ENCODE measurements at regions not wholly inside any gene's neighbourhood (a gene's known extent, or its start where the extent isn't known, plus 50 kb on each side); places are given as distances from the start of the nearest gene placed in this dataset.
"Not testable (repeated sequence)": the region's sequence is repeated elsewhere in the genome, so short reads cannot be mapped to it uniquely, and the experiment has no call there.

DNA sequence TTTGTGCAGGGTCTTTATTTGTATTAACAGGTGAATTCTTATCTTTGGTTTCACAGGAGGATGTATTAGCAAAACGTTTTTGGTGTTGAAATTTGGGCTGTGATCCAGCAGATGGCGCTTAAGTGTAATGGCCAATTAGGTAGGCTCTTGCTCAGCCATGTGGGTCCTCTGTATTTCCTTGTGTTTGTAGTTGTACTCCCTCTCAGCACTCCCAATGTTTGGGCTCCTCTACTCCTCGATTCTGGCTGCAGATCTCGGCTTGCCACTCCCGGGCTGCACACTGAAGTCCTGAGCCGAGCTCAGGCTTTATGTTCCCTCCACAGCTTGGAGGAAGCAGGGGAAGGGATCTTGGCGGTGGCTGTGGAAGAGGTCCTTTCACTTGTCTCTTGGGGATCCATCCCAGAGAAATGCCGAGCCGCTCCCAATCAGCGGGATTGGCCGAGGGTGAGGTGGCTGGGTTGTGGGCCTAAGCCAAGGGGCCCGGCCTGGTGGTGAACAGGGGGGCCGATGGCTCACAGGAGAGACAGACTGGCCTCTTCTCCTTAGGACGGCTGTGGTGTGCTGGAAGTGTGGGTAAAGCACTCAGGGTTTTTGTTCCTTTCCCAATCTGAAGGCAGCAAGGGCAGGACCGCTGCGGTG is 133.7 kb downstream of the AEBP2 start:
- peak; percentile 35 to 50 for DNase-seq

DNA sequence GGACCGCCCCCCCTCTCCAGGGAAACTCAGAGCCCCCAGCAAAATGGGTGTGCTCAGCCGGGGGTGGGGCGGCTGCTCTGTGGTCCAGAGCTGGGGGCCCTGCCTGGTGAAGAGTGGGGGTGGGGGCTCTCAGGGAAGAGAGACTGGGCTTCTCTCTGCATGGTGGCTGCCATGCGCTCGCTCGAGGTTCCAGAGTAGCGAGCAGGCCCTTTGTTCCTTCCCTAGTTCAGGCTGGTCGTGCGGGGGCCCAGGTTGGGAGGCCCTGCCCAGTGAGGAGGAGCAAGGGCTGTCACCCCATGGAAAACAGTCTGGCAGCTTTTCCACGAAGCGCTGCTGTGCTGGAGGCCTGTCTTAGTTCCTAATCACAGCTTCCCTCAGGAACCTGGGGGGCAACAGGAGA is 134.6 kb downstream of the AEBP2 start:
- no peak for DNase-seq

DNA sequence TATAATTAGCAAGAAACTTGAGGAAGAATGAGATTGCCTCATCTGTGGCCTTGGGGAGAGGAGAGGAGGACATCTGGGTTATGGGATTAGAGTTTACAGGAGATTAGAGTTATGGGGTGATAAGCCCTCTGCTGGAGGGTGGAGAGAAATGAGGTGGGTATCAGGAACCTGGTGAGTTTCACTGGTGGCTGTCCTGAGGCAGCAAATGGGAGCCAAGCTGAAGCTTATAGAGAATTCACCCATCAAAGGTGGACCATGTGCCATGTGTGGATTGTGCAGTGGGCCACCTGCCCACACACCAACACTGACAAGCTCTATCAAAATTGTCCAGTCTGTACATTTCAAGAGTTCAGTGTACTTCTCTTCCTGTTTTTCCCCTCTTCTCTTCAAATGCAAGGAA is 135.3 kb downstream of the AEBP2 start:
- no peak for DNase-seq

DNA sequence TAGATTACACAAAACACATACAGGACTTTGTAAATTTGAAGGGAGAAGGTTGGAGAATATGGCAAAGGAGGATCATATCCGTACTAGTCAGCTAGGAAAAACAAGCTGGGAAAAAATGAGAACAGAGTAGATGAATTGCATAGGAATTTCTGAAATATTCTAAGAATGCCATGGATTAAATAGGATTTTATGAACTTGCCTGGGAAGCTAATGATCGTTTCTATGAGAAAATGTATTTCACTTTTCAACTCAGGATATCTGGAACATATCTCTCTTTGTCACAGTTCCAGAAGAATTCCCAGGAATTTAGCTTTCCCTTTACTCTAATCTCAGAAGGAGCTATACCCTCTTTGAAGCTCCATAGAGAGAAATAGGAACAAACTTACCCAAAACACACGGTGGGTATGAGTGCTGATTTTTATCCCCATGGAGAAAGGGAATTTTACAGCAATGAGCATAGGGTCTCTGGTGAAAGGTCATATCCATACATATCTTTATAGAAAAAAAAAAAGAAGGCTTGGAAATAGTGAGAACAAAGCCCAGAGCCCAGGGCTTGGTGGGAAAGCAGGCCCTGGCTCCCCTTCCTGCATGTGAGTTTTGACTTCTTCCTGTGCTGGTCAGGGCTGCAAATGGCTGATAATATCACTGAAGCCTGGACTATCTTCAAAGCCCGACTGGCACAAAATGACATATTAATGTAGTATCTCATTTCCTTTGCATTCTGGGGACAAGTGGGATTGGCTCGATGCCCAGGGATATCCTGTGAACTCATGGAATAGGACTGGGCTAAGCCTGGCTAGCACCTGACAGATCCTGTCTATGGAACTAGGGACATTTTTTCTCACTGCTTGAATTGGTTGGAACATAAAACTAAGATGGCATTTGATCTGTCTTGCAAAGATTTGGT is 136.3 kb downstream of the AEBP2 start:
- DNase-seq = no peak

DNA sequence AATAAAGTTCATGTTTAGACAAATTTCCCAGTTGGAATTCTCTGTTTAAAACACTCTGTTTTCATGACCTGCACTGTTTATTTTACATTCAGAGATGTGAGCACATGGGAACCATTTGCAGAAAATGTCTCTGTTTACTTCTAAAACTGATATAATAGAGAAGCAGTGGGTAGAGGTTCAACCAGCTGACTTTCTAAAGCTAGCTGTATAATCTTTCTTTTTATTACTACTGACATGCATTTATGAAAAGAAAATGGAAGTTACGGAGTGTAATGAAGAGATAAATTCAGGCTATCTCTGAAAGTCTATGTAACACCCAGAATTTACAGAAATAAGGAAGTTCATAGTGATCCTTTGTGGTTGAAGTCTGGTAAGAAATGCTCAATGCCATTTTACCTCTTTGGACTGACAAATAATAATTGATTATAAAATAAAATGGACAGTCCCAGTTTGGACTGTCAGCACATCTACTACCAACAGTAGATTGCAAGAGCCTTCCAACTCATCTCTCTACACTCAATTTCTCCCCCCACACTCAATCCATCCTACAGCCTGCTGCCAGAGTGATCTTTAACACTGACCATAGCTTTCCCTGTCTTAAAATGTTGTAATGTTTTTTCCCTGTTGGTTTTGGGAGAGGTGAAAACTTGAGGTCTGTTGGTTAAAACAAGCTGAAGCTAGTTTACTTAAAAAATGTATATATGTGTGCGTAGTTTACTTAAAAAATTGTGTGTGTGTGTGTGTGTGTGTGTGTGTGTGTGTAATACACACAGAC is 137.4 kb downstream of the AEBP2 start:
- DNase-seq = no peak

DNA sequence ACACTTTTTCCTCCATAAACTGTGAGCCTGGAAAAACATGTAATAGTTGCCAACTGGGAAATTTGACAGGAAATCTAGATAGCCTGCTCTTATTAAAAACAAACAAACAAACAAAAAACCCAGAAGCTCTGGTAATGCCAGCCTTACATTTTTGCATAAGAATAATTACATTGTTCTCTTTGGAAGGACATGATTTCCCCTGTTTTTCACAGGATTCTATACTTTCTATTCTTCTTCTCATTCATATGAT is 137.9 kb downstream of the AEBP2 start:
- DNase-seq = no peak

DNA sequence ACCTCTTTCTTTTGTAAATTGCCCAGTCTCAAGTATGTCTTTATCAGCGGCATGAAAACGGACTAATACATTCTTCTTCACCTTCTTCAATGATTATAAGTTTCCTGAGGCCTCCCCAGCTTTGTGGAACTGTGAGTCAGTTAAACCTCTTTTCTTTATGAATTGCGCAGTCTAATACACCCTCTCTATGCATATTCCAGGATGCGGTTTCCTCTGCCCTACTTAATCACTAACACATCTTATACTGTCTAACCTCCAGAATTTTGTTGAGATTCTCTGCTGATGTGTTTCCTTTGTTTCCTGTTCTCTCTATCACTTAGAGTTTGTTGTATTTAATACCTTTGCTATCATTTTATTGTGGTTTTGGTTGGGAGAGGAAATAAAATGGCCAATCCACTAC is 145.4 kb downstream of the AEBP2 start:
- no peak for DNase-seq

DNA sequence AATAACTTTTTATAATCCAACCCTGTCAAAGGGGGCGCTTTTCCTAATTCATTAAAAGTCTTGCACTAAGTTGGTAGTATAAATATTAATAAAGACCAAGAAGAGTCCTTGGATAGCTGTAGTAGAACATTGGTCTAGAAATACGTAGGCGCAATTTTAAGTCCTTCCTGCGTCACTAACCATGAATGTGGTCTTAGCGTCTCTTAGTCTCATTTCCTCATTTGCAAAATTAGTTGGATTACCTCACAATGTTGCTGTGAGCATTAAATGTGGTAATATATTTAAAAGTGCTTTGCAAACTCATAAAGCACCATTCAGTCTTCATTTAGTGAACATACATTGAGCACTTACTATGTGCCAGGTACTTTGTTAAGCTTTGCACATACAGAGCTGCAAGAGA is 149.7 kb downstream of the AEBP2 start:
- no peak for DNase-seq

DNA sequence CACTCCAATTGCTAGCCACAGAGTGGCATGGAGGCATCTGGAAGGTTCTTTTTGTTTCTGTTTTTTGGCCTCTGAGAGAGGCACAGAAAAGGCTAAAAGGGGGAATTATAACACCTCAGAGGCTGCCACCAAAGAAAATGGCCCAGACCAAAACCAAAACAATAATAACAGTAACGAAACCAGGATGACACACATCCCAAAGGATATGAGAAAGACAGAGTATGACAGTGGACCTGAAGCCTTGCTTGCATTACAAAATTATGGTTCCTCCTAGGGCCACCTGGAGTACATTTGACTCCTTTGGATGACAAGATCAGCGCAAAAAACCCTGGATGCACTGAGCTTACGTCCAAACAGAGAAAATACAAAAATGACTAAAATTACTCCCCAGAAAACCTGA is 152.7 kb downstream of the AEBP2 start:
- no peak for DNase-seq

DNA sequence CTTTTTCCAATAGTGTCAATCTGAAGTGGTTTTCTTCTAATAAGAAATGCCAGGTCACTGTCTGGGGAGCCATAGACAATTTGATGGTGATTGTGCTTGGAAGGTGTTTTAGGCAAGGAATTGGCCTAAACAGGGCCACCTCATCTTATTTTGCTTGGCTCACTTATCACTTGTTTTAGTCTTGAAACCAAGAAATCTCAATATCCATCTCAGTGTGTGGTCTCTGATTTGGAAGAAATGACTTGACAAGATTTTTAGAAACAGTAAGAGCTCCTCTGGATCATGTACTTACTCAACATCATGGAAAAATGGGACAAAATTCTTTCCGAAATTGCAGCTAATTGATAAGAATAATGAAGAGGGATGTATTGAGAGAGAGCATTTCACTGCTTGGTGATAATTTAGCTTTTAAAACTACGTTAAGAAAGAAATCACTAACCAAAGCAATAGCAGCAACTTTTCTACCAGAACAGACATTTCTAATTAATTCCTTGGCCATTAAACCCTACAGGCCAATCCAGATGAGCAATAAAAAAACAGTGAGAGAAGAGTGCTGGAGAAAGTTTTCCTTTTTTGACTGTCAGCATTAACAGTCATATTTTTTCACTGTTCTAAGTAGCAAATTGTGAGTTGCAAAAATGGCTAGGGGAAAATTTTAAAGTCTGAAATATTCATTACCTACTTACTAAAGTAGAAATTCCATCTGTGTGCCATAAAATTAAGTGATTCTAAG is 157.3 kb downstream of the AEBP2 start:
- no peak for DNase-seq

DNA sequence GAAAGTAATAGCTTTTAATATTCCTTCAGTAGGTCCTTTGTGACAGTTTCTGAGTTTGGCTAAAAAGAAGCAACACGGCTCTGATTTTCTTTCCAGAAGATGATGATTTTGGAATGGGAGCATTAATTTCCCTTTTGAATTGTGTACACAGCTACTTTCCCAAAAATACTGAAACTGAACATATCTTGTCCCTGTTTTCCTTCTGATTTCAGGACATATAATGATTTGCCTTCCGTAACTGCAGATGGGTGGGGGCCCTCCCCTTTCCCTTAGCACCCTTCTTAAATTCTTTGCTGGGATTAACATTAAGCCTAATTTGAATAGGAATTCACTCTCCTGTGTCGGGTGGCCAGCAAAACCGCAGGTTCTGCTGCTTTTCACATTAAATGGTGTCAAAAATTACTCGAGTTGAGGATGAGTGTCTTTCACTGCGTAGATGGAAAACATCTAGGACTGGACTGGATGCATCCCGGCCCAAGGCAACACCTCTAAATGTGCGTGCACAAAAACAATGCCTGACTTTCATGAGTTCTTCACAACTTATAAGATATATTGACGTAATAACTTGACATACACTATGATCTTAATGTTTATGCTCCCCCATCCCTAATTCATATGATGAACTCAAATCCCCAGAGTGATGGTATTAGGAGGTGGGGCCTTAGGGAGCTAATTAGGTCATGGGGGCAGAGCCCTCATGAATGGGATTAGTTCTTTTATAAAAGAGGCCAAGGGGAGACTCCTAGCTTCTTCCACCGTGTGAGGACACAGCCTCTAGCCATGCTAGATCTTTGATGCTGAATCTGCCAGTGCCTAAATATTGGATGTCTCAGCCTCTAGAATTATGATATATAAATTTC is 158.1 kb downstream of the AEBP2 start:
- no peak for DNase-seq

DNA sequence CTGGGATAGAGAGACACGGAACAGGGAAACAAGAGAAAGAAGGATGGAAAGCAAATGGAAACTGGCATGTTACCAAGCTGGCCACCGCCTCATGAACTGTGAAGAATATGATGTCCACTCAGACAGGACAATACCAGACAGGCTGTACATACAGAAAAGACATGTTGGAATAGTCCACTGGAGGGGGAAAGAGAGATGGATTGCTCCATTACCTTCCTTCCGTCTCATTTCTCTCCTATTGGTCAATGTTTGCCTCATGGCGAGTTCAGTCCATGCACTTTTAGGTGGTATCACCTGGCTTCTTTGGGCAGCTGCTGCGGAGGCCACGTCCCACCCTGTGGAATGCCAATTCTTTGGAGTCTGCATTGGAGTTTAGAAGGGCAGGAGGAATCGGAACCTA is 166.4 kb downstream of the AEBP2 start:
- no peak for DNase-seq

DNA sequence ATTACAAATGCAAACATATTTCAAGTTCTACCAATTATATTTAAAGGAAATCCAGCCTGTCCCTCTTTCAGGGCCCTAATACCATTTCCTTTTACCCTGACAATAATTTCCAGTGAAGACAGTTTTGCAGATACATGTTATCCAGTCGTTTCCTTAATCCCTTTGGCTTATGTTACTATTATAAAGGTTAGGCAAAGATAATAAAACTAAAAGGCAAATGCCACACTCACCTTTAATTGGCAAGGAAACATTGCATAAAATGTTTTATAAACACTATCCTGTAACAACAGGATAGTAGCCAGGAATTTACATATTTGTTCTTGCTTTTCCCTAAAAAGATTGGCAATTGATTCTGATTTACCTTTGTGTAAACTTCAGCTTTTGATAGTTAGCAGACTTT is 168.7 kb downstream of the AEBP2 start:
- DNase-seq = no peak

DNA sequence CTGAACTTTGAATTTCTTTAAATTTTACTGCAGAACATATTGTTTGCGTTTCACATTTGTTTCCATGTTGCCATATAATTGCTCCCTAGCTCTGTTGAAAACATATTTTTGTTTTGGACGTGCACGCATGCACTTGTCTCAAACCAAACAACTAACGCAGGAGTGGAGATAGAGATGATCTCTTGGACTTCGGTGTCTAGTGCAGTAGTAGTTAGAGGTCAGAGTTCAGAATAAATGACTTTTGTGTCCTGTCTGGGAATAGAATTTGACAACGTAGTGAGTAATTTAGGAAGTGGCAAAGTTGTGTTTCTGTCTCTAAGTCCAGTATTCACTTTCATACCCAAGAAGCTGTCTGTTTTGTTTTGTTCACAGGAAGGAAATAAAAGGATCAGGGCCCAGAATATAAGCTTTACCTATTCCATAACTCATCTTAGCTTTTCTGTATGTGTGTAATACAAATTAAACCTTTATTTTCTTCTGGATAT is 173.8 kb downstream of the AEBP2 start:
- DNase-seq = no peak

DNA sequence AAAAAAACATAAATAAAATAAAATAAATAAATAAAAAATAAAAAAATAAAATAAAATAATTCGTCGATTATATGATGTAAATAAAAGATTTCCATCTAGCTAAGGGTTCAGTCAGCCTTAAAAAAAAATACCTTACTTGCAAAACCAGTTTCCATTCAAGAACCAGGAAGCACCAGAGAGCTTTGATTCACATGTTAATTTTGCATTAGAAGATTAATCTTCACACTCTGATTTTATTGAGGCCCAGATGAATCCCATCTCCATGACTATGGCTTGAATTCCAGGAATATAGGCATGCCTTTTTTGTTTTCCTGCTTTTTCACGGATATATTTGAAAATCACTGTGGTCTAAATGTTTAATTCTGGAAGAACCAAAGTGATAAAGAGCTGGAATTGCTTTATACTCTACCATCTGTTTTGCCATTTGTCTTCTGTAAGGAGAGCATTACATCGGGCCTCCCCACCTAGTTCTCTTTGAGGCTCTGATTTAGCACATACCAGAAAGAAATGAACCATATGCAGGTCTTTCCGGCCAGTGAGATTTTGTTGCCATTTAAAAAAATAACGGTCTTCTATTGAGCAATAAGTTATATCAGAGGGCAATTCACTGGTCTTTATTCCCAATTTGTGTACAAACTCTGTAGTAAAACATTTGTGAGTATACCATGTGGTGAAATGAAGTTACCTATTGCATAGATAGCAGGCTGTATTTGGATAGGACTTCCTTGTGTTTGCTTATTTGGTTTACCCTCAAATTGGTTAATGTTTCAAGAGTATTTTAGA is 175.5 kb downstream of the AEBP2 start:
- DNase-seq = no peak

DNA sequence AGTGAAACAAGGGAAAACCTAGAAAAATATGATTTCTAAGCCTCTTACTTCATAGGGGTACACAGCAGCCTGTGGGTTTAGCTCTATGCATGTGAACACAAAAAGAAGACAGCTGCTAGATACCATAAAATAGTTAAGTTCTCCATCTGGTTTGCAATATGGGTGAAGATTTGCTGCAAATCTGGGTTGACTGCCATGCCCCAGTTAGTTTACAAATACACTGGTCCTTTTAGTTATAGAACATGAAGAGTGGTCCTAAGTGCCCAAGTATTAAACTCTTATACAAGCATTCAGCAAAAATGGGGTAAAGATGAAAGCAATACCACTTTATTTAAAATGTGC is 176.1 kb downstream of the AEBP2 start:
- no peak for DNase-seq

DNA sequence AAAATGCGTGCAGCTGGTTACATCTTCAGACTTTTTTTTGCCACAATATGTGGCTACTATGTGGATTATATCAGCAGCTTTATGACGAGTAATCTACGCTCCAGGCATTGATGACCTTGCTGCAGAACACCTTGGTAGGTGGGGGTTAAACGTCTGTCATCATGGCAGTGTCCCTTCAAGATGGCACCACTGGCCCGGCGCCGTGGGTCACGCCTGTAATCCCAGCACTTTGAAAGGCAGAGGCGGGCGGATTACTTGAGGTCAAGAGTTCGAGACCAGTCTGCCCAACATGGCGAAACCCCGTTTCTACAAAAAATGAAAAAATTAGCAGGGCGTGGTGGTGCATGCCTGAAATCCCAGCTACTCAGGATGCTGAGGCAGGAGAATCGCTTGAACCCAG is 177.5 kb downstream of the AEBP2 start:
- no peak for DNase-seq

DNA sequence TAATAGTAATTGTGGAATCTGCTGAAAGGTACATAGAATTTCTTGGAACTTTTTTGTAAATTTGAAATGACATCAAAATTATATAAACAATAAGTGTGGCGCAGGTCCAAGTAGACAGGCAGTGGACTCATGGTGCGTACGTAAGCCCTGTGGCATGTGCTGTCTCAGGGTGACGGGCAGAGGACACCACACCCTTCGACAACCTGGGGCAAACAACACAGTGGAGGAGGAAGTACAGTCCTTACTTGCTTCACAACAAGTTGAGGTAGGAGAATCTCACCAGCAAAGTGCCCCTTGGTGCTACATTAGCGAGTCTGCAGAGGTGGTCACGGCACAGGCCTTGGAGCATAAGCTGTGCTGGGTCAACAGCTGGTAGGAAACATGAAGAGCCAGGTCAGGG is 180.9 kb downstream of the AEBP2 start:
- DNase-seq = no peak

DNA sequence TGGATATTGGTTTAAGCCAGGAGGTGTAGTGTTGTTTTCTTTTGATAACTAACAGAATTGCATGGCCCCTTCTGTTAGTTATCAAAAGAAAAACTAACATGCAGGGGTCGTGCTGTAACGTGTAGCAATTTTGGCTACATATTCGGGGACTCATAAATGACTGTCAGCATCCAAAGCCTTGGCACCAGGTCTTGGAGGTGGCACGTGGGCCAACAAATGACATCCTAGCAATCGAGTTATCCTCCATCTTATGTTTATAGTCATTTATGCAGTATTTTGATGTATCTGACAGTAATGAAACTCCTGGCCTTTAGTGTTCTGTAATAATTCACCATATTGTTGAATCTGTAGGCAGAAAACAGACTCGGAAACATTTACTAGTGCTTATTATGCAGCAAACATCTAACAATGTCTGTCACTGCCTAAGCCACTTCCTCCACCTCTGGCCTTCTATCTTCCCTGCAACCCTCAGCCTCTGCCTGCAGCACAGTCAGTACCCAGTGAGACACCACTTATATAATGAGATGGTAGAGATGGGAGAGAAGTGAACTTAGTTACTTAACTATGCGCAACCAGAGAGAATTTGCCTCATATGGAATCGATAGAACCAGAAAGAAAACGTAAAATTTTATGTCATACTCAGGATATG is 184.6 kb downstream of the AEBP2 start:
- no peak for DNase-seq

DNA sequence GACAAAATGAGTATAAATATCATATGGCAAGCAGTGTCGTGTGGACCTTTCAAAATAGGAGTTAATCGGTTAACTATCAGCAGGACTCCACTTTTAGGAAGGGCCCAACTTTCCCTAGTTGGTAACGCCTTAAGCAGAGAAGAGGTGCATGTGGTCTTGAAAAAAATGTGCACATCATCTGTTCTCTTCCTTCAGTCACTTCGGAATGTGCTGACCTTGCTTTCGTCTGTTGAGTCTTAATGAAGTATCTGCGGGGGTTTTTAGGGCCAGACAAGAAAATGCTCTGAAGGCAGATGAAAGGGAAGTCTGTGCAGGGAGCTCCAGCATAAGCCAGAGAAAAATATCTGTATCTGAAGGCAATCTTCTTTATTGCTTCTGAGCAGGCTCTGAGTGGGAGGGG is 185.2 kb downstream of the AEBP2 start:
- DNase-seq = no peak

DNA sequence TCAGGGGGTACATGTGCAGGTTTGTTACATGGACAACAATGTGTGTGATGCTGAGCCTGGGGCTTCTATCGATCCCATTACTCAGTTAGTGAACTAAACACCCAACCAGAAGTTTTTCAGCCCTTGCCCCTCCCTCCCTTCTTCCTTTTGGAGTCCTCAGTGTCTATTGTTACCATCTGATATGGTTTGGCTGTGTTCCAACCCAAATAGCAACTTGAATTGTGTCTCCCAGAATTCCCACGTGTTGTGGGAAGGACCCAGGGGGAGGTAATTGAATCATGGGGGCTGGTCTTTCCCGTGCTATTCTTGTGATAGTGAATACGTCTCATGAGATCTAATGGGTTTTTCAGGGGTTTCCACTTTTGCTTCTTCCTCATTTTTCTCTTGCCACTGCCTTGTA is 186.3 kb downstream of the AEBP2 start:
- DNase-seq = not testable (repeated sequence)
